ENCODE measurements at regions not wholly inside any gene's neighbourhood (a gene's known extent, or its start where the extent isn't known, plus 50 kb on each side); places are given as distances from the start of the nearest gene placed in this dataset.

DNA sequence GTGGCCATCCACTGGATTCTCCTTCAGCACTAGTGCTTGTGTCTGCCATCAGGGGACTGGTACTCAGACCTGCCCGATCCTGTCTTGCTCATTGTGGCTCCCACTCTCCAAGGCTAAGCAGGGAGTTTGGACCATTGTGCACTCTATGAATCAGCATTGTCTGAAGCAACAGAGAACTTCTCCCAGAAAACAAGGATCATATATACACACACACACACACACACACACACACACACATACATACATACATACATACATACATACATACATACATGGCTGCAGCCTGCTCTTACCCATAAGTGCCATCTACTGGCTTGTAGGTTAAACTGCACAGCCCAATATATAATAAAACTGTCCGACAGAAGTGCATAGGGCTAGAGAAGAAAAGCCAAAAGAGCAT is 345.3 kb upstream of the LCORL start:
- no peak overlapping the region for H3K4me3 ChIP-seq (ENCODE audit: low read depth, low read length)
- TF ChIP-seq, protein P1, sequence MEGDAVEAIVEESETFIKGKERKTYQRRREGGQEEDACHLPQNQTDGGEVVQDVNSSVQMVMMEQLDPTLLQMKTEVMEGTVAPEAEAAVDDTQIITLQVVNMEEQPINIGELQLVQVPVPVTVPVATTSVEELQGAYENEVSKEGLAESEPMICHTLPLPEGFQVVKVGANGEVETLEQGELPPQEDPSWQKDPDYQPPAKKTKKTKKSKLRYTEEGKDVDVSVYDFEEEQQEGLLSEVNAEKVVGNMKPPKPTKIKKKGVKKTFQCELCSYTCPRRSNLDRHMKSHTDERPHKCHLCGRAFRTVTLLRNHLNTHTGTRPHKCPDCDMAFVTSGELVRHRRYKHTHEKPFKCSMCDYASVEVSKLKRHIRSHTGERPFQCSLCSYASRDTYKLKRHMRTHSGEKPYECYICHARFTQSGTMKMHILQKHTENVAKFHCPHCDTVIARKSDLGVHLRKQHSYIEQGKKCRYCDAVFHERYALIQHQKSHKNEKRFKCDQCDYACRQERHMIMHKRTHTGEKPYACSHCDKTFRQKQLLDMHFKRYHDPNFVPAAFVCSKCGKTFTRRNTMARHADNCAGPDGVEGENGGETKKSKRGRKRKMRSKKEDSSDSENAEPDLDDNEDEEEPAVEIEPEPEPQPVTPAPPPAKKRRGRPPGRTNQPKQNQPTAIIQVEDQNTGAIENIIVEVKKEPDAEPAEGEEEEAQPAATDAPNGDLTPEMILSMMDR (conservative IDR thresholded peaks at IDR 0.05; ENCODE audit: low read depth, low read length): peak; percentile 55
- peak; percentile 61 for DNase-seq (ENCODE audit: low read depth)

DNA sequence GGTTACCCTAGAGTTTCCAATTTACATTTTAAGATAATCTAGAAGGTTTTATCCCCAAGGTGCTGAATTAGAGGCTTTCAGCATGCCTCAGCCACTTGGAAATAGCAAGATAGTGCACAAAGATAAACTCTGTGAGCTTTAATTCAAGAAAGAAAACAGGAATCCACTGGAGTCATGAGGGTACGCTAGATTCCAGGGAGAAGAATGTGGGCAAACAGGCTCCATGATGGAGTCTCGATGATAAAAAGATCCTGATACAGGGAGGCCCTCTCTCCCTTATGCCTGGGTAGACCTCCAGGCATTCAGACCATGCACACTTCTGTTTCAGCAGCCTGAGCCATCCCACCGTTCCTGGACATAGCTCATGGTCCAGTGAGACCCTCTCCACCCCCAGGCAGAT is 344.6 kb upstream of the LCORL start:
- no peak for DNase-seq (ENCODE audit: low read depth)
- no peak overlapping the region for H3K4me3 ChIP-seq (ENCODE audit: low read depth, low read length)

GRCh38 chr4:18343581-18343980 is 322.0 kb upstream of the LCORL start:
- TF ChIP-seq, protein P1 (conservative IDR thresholded peaks at IDR 0.05; ENCODE audit: low read depth, low read length): no peak
- DNase-seq (ENCODE audit: low read depth): no peak
- H3K4me3 ChIP-seq (ENCODE audit: low read depth, low read length): no peak overlapping the region

More for the DNA sequence above, 344.6 kb upstream of the LCORL start:
- TF ChIP-seq, protein P1 (conservative IDR thresholded peaks at IDR 0.05; ENCODE audit: low read depth, low read length): no peak

DNA sequence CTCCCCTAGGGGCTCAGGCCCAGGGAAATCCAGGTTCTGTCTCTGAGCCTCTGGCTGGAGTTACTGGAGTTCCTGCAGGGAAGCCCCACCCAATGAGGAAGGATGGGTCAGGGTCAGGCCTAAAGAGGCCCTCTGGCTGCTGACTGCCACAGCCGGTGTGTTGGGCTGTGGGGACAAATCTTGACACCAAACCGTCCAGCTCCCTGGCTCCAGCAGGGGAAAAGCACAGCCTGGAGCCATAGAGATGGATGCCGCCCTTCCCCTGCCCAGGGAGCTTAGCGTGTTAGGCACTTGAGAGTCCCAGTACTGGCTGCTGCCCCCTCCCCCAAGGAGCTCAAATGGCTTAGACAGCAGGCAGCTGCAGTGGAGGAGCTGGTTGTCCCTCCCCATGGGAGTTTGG is 321.3 kb upstream of the LCORL start:
- DNase-seq (ENCODE audit: low read depth): no peak
- TF ChIP-seq, protein P1 (conservative IDR thresholded peaks at IDR 0.05; ENCODE audit: low read depth, low read length): no peak
- no peak overlapping the region for H3K4me3 ChIP-seq (ENCODE audit: low read depth, low read length)

DNA sequence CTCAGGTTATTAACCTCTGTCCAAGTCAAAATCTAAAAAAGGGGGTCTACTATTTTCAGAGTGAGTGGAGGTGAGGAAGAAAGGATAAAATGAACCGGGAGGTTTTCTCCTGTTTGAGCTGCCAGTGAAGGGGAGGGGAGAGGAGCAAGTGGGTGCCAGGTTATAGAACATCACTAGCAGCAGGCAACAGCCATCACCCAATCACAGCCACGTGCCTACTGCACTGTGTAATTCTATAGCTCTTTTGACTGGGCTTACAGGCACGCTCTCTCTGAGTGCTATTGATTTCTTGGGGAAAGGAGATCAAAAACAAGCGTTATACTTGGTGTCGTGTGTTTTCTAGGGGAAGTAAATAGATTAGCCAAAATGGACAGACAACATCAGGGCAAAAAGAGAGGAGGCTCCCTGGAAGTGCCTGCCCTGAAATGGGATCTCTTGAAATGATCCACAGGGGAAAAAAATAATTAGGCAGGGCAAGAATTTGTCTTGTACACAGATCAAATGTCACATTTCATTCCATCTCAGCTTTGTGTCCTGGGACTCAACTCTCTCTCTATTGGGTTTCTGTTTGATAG is 300.5 kb upstream of the LCORL start:
- DNase-seq (ENCODE audit: low read depth): no peak
- no peak overlapping the region for H3K4me3 ChIP-seq (ENCODE audit: low read depth, low read length)
- TF ChIP-seq, protein P1 (conservative IDR thresholded peaks at IDR 0.05; ENCODE audit: low read depth, low read length): no peak

GRCh38 chr4:18319431-18319830 is 297.9 kb upstream of the LCORL start:
- no peak for DNase-seq (ENCODE audit: low read depth)

More at GRCh38 chr4:18319431-18319830, 297.9 kb upstream of the LCORL start:
- no peak overlapping the region for H3K4me3 ChIP-seq (ENCODE audit: low read depth, low read length)
- TF ChIP-seq, protein P1 (conservative IDR thresholded peaks at IDR 0.05; ENCODE audit: low read depth, low read length): no peak

All from choroid plexus epithelial cell (primary cell).